ENCODE measurements at regions not wholly inside any gene's neighbourhood (a gene's known extent, or its start where the extent isn't known, plus 50 kb on each side); places are given as distances from the start of the nearest gene placed in this dataset.

GRCh38 chr3:182129740-182130139 lies 418.0 kb downstream of the SOX2 start:
- in situ Hi-C loops (cut with MboI) = no loop called here
- TF ChIP-seq EZH2 (IDR thresholded peaks at IDR 0.05; ENCODE audit: insufficient read depth, poor library complexity, severe bottlenecking) (no peak), EZH2phosphoT487 (IDR thresholded peaks at IDR 0.05; ENCODE audit: insufficient read depth, low read depth) (no peak)
- 25 to 28% methylated on average over 9 of the region's 9 CpGs for WGBS, 2 experiments (ENCODE audit: low coverage in 1 of 2, low lambda C conversion rate in 2 of 2, missing lambda C conversion rate in 2 of 2)

GRCh38 chr3:182133752-182134151 lies 422.0 kb downstream of the SOX2 start:
- Histone ChIP-seq H3K9ac (no peak overlapping the region), H3K4me1 (ENCODE audit: insufficient read depth) (no peaks in the 10 kb centered on the region), H3F3A (ENCODE audit: insufficient read depth) (no peaks in the 10 kb centered on the region), H3K9me3 (ENCODE audit: low read depth) (no peaks in the 10 kb centered on the region), H3K36me3 (ENCODE audit: low read depth) (no peaks in the 10 kb centered on the region), H3K27me3 (replicated peaks; ENCODE audit: insufficient read depth) (no peaks in the 10 kb centered on the region), H3K9me2 (ENCODE audit: insufficient read depth) (no peaks in the 10 kb centered on the region), H2AFZ (no peak overlapping the region), H3K79me2 (ENCODE audit: insufficient read depth) (no peaks in the 10 kb centered on the region), H4K20me1 (ENCODE audit: insufficient read depth) (no peaks in the 10 kb centered on the region), H3K27ac (no peak overlapping the region), H3K4me2 (ENCODE audit: unreplicated experiment) (no peak overlapping the region), H3K4me3 (no peak overlapping the region)
- TF ChIP-seq EZH2 (IDR thresholded peaks at IDR 0.05; ENCODE audit: insufficient read depth, poor library complexity, severe bottlenecking) (no peak), EZH2phosphoT487 (IDR thresholded peaks at IDR 0.05; ENCODE audit: insufficient read depth, low read depth) (no peak)
- 12 to 19% methylated on average over 2 of the region's 2 CpGs for WGBS, 2 experiments (ENCODE audit: low coverage in 1 of 2, low lambda C conversion rate in 2 of 2, missing lambda C conversion rate in 2 of 2)
- in situ Hi-C loops (cut with MboI) = no loop called here
- DNase-seq = no peak

More at GRCh38 chr3:182129740-182130139, 418.0 kb downstream of the SOX2 start:
- Histone ChIP-seq H3K9ac (no peak overlapping the region), H3K27me3 (replicated peaks; ENCODE audit: insufficient read depth) (no peaks in the 10 kb centered on the region), H2AFZ (no peak overlapping the region), H3K27ac (no peak overlapping the region), H3K36me3 (ENCODE audit: low read depth) (no peaks in the 10 kb centered on the region), H3K9me2 (ENCODE audit: insufficient read depth) (no peaks in the 10 kb centered on the region), H3K79me2 (ENCODE audit: insufficient read depth) (no peaks in the 10 kb centered on the region), H3K4me3 (no peak overlapping the region), H3K4me2 (ENCODE audit: unreplicated experiment) (no peak overlapping the region), H4K20me1 (ENCODE audit: insufficient read depth) (no peaks in the 10 kb centered on the region), H3K4me1 (ENCODE audit: insufficient read depth) (no peaks in the 10 kb centered on the region), H3F3A (ENCODE audit: insufficient read depth) (no peaks in the 10 kb centered on the region), H3K9me3 (ENCODE audit: low read depth) (no peaks in the 10 kb centered on the region)
- no peak for DNase-seq

GRCh38 chr3:182135056-182135455 lies 423.3 kb downstream of the SOX2 start:
- no peaks in the 10 kb centered on the region for H3K27me3 ChIP-seq (replicated peaks; ENCODE audit: insufficient read depth)
- DNase-seq = no peak
- in situ Hi-C loops (cut with MboI) = no loop called here
- H3K4me1 ChIP-seq (ENCODE audit: insufficient read depth) = no peaks in the 10 kb centered on the region
- WGBS, 2 experiments (ENCODE audit: low coverage in 1 of 2, low lambda C conversion rate in 2 of 2, missing lambda C conversion rate in 2 of 2) = 11 to 24% methylated on average over 2 of the region's 2 CpGs
- no peak overlapping the region for H3K27ac ChIP-seq
- no peaks in the 10 kb centered on the region for H3F3A ChIP-seq (ENCODE audit: insufficient read depth)
- H3K9ac ChIP-seq = no peak overlapping the region
- no peaks in the 10 kb centered on the region for H3K9me3 ChIP-seq (ENCODE audit: low read depth)
- no peaks in the 10 kb centered on the region for H3K36me3 ChIP-seq (ENCODE audit: low read depth)
- TF ChIP-seq EZH2phosphoT487 (IDR thresholded peaks at IDR 0.05; ENCODE audit: insufficient read depth, low read depth) (no peak), EZH2 (IDR thresholded peaks at IDR 0.05; ENCODE audit: insufficient read depth, poor library complexity, severe bottlenecking) (no peak)
- H2AFZ ChIP-seq = no peak overlapping the region
- no peaks in the 10 kb centered on the region for H4K20me1 ChIP-seq (ENCODE audit: insufficient read depth)
- no peaks in the 10 kb centered on the region for H3K9me2 ChIP-seq (ENCODE audit: insufficient read depth)
- no peaks in the 10 kb centered on the region for H3K79me2 ChIP-seq (ENCODE audit: insufficient read depth)
- H3K4me2 ChIP-seq (ENCODE audit: unreplicated experiment) = no peak overlapping the region
- no peak overlapping the region for H3K4me3 ChIP-seq

GRCh38 chr3:182136008-182136910 lies 424.5 kb downstream of the SOX2 start:
- in situ Hi-C loops (cut with MboI) = no loop called here
- H3K79me2 ChIP-seq (ENCODE audit: insufficient read depth) = no peaks in the 10 kb centered on the region
- H3K27me3 ChIP-seq (replicated peaks; ENCODE audit: insufficient read depth) = no peaks in the 10 kb centered on the region
- no peaks in the 10 kb centered on the region for H3K9me2 ChIP-seq (ENCODE audit: insufficient read depth)
- H4K20me1 ChIP-seq (ENCODE audit: insufficient read depth) = no peaks in the 10 kb centered on the region
- H3K27ac ChIP-seq = no peak overlapping the region
- no peaks in the 10 kb centered on the region for H3K36me3 ChIP-seq (ENCODE audit: low read depth)
- no peaks in the 10 kb centered on the region for H3K9me3 ChIP-seq (ENCODE audit: low read depth)
- H3K4me1 ChIP-seq (ENCODE audit: insufficient read depth) = no peaks in the 10 kb centered on the region
- no peak overlapping the region for H3K9ac ChIP-seq
- DNase-seq = no peak
- no peak overlapping the region for H3K4me2 ChIP-seq (ENCODE audit: unreplicated experiment)
- TF ChIP-seq EZH2 (IDR thresholded peaks at IDR 0.05; ENCODE audit: insufficient read depth, poor library complexity, severe bottlenecking) (no peak), EZH2phosphoT487 (IDR thresholded peaks at IDR 0.05; ENCODE audit: insufficient read depth, low read depth) (no peak)
- no peaks in the 10 kb centered on the region for H3F3A ChIP-seq (ENCODE audit: insufficient read depth)
- H2AFZ ChIP-seq = no peak overlapping the region
- WGBS, 2 experiments (ENCODE audit: low coverage in 1 of 2, low lambda C conversion rate in 2 of 2, missing lambda C conversion rate in 2 of 2) = 16 to 26% methylated on average over 6 of the region's 6 CpGs
- H3K4me3 ChIP-seq = no peak overlapping the region

Data from GM23248 (cell line).